ENCODE measurements at regions not wholly inside any gene's neighbourhood (a gene's known extent, or its start where the extent isn't known, plus 50 kb on each side); places are given as distances from the start of the nearest gene placed in this dataset.

- H3K9me3 ChIP-seq (ENCODE audit: control insufficient read depth, insufficient read depth, low read length), result no peaks in the 10 kb centered on the region
- no peak overlapping the region for H3K4me3 ChIP-seq (ENCODE audit: low read length)
- H3K36me3 ChIP-seq (ENCODE audit: control insufficient read depth, insufficient read depth, low read length), result no peaks in the 10 kb centered on the region
- DNase-seq (ENCODE audit: low read depth, low spot score), result no peak
- H3K27ac ChIP-seq (ENCODE audit: low read length), result no peak overlapping the region
- WGBS (ENCODE audit: insufficient coverage, insufficient read length), result no CpG with 5 or more reads among the region's 8 CpGs
- no peaks in the 10 kb centered on the region for H3K27me3 ChIP-seq (ENCODE audit: control insufficient read depth, insufficient read depth, low read length)
- H3K4me1 ChIP-seq (ENCODE audit: control insufficient read depth, insufficient read depth, low read length), result no peaks in the 10 kb centered on the region
These were observed 249.2 kb downstream of the TXNL1 start for GRCh38 chr18:56389190-56389589.

- H3K9me3 ChIP-seq (ENCODE audit: control insufficient read depth, insufficient read depth, low read length), result no peaks in the 10 kb centered on the region
- DNase-seq (ENCODE audit: low read depth, low spot score), result no peak
- H3K4me1 ChIP-seq (ENCODE audit: control insufficient read depth, insufficient read depth, low read length), result no peaks in the 10 kb centered on the region
- no peak overlapping the region for H3K27ac ChIP-seq (ENCODE audit: low read length)
- WGBS (ENCODE audit: insufficient coverage, insufficient read length), result no CpG with 5 or more reads among the region's 5 CpGs
- no peaks in the 10 kb centered on the region for H3K27me3 ChIP-seq (ENCODE audit: control insufficient read depth, insufficient read depth, low read length)
- H3K4me3 ChIP-seq (ENCODE audit: low read length), result no peak overlapping the region
- no peaks in the 10 kb centered on the region for H3K36me3 ChIP-seq (ENCODE audit: control insufficient read depth, insufficient read depth, low read length)
These were observed 249.8 kb downstream of the TXNL1 start for GRCh38 chr18:56388571-56388970.

GRCh38 chr18:56386856-56387255 lies 251.5 kb downstream of the TXNL1 start:
- Histone ChIP-seq H3K4me3 (ENCODE audit: low read length) (no peak overlapping the region), H3K9me3 (ENCODE audit: control insufficient read depth, insufficient read depth, low read length) (no peaks in the 10 kb centered on the region), H3K36me3 (ENCODE audit: control insufficient read depth, insufficient read depth, low read length) (no peaks in the 10 kb centered on the region), H3K4me1 (ENCODE audit: control insufficient read depth, insufficient read depth, low read length) (no peaks in the 10 kb centered on the region), H3K27ac (ENCODE audit: low read length) (no peak overlapping the region), H3K27me3 (ENCODE audit: control insufficient read depth, insufficient read depth, low read length) (no peaks in the 10 kb centered on the region)
- no peak for DNase-seq (ENCODE audit: low read depth, low spot score)

GRCh38 chr18:56383349-56383748 lies 255.0 kb downstream of the TXNL1 start:
- no CpG with 5 or more reads among the region's 1 CpG for WGBS (ENCODE audit: insufficient coverage, insufficient read length)
- Histone ChIP-seq H3K27me3 (ENCODE audit: control insufficient read depth, insufficient read depth, low read length) (no peaks in the 10 kb centered on the region), H3K9me3 (ENCODE audit: control insufficient read depth, insufficient read depth, low read length) (no peaks in the 10 kb centered on the region), H3K27ac (ENCODE audit: low read length) (no peak overlapping the region), H3K4me3 (ENCODE audit: low read length) (no peak overlapping the region), H3K36me3 (ENCODE audit: control insufficient read depth, insufficient read depth, low read length) (no peaks in the 10 kb centered on the region), H3K4me1 (ENCODE audit: control insufficient read depth, insufficient read depth, low read length) (no peaks in the 10 kb centered on the region)
- DNase-seq (ENCODE audit: low read depth, low spot score), result no peak

- no peak for DNase-seq (ENCODE audit: low read depth, low spot score)
These were observed 255.9 kb downstream of the TXNL1 start for GRCh38 chr18:56382541-56382940.

GRCh38 chr18:56381196-56381595 lies 257.2 kb downstream of the TXNL1 start:
- no peaks in the 10 kb centered on the region for H3K36me3 ChIP-seq (ENCODE audit: control insufficient read depth, insufficient read depth, low read length)
- H3K9me3 ChIP-seq (ENCODE audit: control insufficient read depth, insufficient read depth, low read length), result no peaks in the 10 kb centered on the region
- WGBS (ENCODE audit: insufficient coverage, insufficient read length), result no CpG with 5 or more reads among the region's 3 CpGs
- no peaks in the 10 kb centered on the region for H3K4me1 ChIP-seq (ENCODE audit: control insufficient read depth, insufficient read depth, low read length)
- H3K4me3 ChIP-seq (ENCODE audit: low read length), result no peak overlapping the region
- DNase-seq (ENCODE audit: low read depth, low spot score), result no peak
- H3K27ac ChIP-seq (ENCODE audit: low read length), result no peak overlapping the region
- H3K27me3 ChIP-seq (ENCODE audit: control insufficient read depth, insufficient read depth, low read length), result no peaks in the 10 kb centered on the region

More at GRCh38 chr18:56382541-56382940, 255.9 kb downstream of the TXNL1 start:
- Histone ChIP-seq H3K4me1 (ENCODE audit: control insufficient read depth, insufficient read depth, low read length) (no peaks in the 10 kb centered on the region), H3K4me3 (ENCODE audit: low read length) (no peak overlapping the region), H3K9me3 (ENCODE audit: control insufficient read depth, insufficient read depth, low read length) (no peaks in the 10 kb centered on the region), H3K27ac (ENCODE audit: low read length) (no peak overlapping the region), H3K36me3 (ENCODE audit: control insufficient read depth, insufficient read depth, low read length) (no peaks in the 10 kb centered on the region), H3K27me3 (ENCODE audit: control insufficient read depth, insufficient read depth, low read length) (no peaks in the 10 kb centered on the region)
- WGBS (ENCODE audit: insufficient coverage, insufficient read length), result no CpG with 5 or more reads among the region's 4 CpGs

- no peaks in the 10 kb centered on the region for H3K27me3 ChIP-seq (ENCODE audit: control insufficient read depth, insufficient read depth, low read length)
- no peak for DNase-seq (ENCODE audit: low read depth, low spot score)
- H3K36me3 ChIP-seq (ENCODE audit: control insufficient read depth, insufficient read depth, low read length), result no peaks in the 10 kb centered on the region
- no peaks in the 10 kb centered on the region for H3K4me1 ChIP-seq (ENCODE audit: control insufficient read depth, insufficient read depth, low read length)
- WGBS (ENCODE audit: insufficient coverage, insufficient read length), result no CpG with 5 or more reads among the region's 8 CpGs
- H3K4me3 ChIP-seq (ENCODE audit: low read length), result no peak overlapping the region
- no peak overlapping the region for H3K27ac ChIP-seq (ENCODE audit: low read length)
- no peaks in the 10 kb centered on the region for H3K9me3 ChIP-seq (ENCODE audit: control insufficient read depth, insufficient read depth, low read length)
These were observed 257.7 kb downstream of the TXNL1 start for GRCh38 chr18:56380685-56381084.

GRCh38 chr18:56379256-56379655 lies 259.1 kb downstream of the TXNL1 start:
- no peak overlapping the region for H3K4me3 ChIP-seq (ENCODE audit: low read length)

GRCh38 chr18:56377231-56377630 lies 261.2 kb downstream of the TXNL1 start:
- no CpG with 5 or more reads among the region's 9 CpGs for WGBS (ENCODE audit: insufficient coverage, insufficient read length)

More at GRCh38 chr18:56379256-56379655, 259.1 kb downstream of the TXNL1 start:
- H3K4me1 ChIP-seq (ENCODE audit: control insufficient read depth, insufficient read depth, low read length), result no peaks in the 10 kb centered on the region
- H3K36me3 ChIP-seq (ENCODE audit: control insufficient read depth, insufficient read depth, low read length), result no peaks in the 10 kb centered on the region
- H3K9me3 ChIP-seq (ENCODE audit: control insufficient read depth, insufficient read depth, low read length), result no peaks in the 10 kb centered on the region
- WGBS (ENCODE audit: insufficient coverage, insufficient read length), result no CpG with 5 or more reads among the region's 6 CpGs
- DNase-seq (ENCODE audit: low read depth, low spot score), result no peak
- H3K27me3 ChIP-seq (ENCODE audit: control insufficient read depth, insufficient read depth, low read length), result no peaks in the 10 kb centered on the region
- H3K27ac ChIP-seq (ENCODE audit: low read length), result no peak overlapping the region

GRCh38 chr18:56374007-56374655 lies 264.3 kb downstream of the TXNL1 start:
- no peak for DNase-seq (ENCODE audit: low read depth, low spot score)
- WGBS (ENCODE audit: insufficient coverage, insufficient read length), result no CpG with 5 or more reads among the region's 3 CpGs
- Histone ChIP-seq H3K9me3 (ENCODE audit: control insufficient read depth, insufficient read depth, low read length) (no peaks in the 10 kb centered on the region), H3K27me3 (ENCODE audit: control insufficient read depth, insufficient read depth, low read length) (no peaks in the 10 kb centered on the region), H3K27ac (ENCODE audit: low read length) (no peak overlapping the region), H3K4me3 (ENCODE audit: low read length) (no peak overlapping the region), H3K36me3 (ENCODE audit: control insufficient read depth, insufficient read depth, low read length) (no peaks in the 10 kb centered on the region), H3K4me1 (ENCODE audit: control insufficient read depth, insufficient read depth, low read length) (no peaks in the 10 kb centered on the region)

More at GRCh38 chr18:56377231-56377630, 261.2 kb downstream of the TXNL1 start:
- H3K36me3 ChIP-seq (ENCODE audit: control insufficient read depth, insufficient read depth, low read length), result no peaks in the 10 kb centered on the region
- no peak overlapping the region for H3K4me3 ChIP-seq (ENCODE audit: low read length)
- no peaks in the 10 kb centered on the region for H3K9me3 ChIP-seq (ENCODE audit: control insufficient read depth, insufficient read depth, low read length)
- no peaks in the 10 kb centered on the region for H3K4me1 ChIP-seq (ENCODE audit: control insufficient read depth, insufficient read depth, low read length)
- no peaks in the 10 kb centered on the region for H3K27me3 ChIP-seq (ENCODE audit: control insufficient read depth, insufficient read depth, low read length)
- no peak for DNase-seq (ENCODE audit: low read depth, low spot score)
- no peak overlapping the region for H3K27ac ChIP-seq (ENCODE audit: low read length)

GRCh38 chr18:56373601-56374000 lies 264.8 kb downstream of the TXNL1 start:
- H3K4me3 ChIP-seq (ENCODE audit: low read length), result no peak overlapping the region
- no peaks in the 10 kb centered on the region for H3K4me1 ChIP-seq (ENCODE audit: control insufficient read depth, insufficient read depth, low read length)
- no peaks in the 10 kb centered on the region for H3K9me3 ChIP-seq (ENCODE audit: control insufficient read depth, insufficient read depth, low read length)
- no peaks in the 10 kb centered on the region for H3K27me3 ChIP-seq (ENCODE audit: control insufficient read depth, insufficient read depth, low read length)
- no CpG with 5 or more reads among the region's 2 CpGs for WGBS (ENCODE audit: insufficient coverage, insufficient read length)
- DNase-seq (ENCODE audit: low read depth, low spot score), result no peak
- H3K36me3 ChIP-seq (ENCODE audit: control insufficient read depth, insufficient read depth, low read length), result no peaks in the 10 kb centered on the region
- no peak overlapping the region for H3K27ac ChIP-seq (ENCODE audit: low read length)
